Neural progenitor cell (in vitro differentiated cells): ENCODE measurements at regions not wholly inside any gene's neighbourhood (a gene's known extent, or its start where the extent isn't known, plus 50 kb on each side); places are given as distances from the start of the nearest gene placed in this dataset.

Experiments used
- DNase-seq: peaks from one replicate; pipeline ENCODE4 v3.0.0-alpha.2; 2016; ENCODE audit warnings: low spot score
- H2AFZ ChIP-seq: fragments of 200-600 bp; sonication (generic); replicated peaks from 2 replicates; pipeline ENCODE4 v1.6.1; 2016; ENCODE audit warnings: antibody characterized with exemption
- H3F3A ChIP-seq: fragments of 200-600 bp; sonication (generic); 2 replicates; pipeline ENCODE4 v1.6.1; 2016; ENCODE audit warnings: antibody characterized with exemption, low read depth
- H3K27ac ChIP-seq: fragments of 200-600 bp; sonication (generic); 2 replicates; pipeline ENCODE4 v1.5.1; 2016; ENCODE audit warnings: mild to moderate bottlenecking
- H3K27me3 ChIP-seq: fragments of 200-600 bp; sonication (generic); 2 replicates; pipeline ENCODE4 v1.6.1; 2016; ENCODE audit warnings: mild to moderate bottlenecking, moderate library complexity
- H3K36me3 ChIP-seq: fragments of 200-600 bp; sonication (generic); 2 replicates; pipeline ENCODE4 v1.5.1; 2016
- H3K4me1 ChIP-seq: fragments of 200-600 bp; sonication (generic); 2 replicates; pipeline ENCODE4 v1.6.1; 2016; ENCODE audit warnings: mixed run types
- H3K4me2 ChIP-seq: fragments of 200-600 bp; sonication (generic); 2 replicates; pipeline ENCODE4 v1.6.1; 2016
- H3K4me3 ChIP-seq: fragments of 200-600 bp; sonication (generic); 2 replicates; pipeline ENCODE4 v1.5.1; 2016
- H3K79me2 ChIP-seq: fragments of 200-600 bp; sonication (generic); 2 replicates; pipeline ENCODE4 v1.6.1; 2016; ENCODE audit warnings: low read depth
- H3K9ac ChIP-seq: fragments of 200-600 bp; sonication (generic); 2 replicates; pipeline ENCODE4 v1.6.1; 2016
- H3K9me3 ChIP-seq: fragments of 200-600 bp; sonication (generic); 2 replicates; pipeline ENCODE4 v1.5.1; 2016; ENCODE audit warnings: low read depth
- H4K20me1 ChIP-seq: fragments of 200-600 bp; sonication (generic); 2 replicates; pipeline ENCODE4 v1.6.1; 2016; ENCODE audit warnings: low read depth
- H3K27ac Mint-ChIP-seq: 3 replicates; pipeline ENCODE4 v1.8.0; 2021; ENCODE audit warnings: mixed read lengths
- H3K27me3 Mint-ChIP-seq: 2 replicates; pipeline ENCODE4 v1.8.0; 2022; ENCODE audit warnings: low read depth, mild to moderate bottlenecking, inconsistent platforms, moderate library complexity, mixed read lengths; ENCODE audit not compliant: insufficient read depth
- H3K36me3 Mint-ChIP-seq: 3 replicates; pipeline ENCODE4 v1.8.0; 2021; ENCODE audit warnings: mixed read lengths
- H3K4me1 Mint-ChIP-seq: 3 replicates; pipeline ENCODE4 v1.8.0; 2021; ENCODE audit warnings: mixed read lengths
- H3K4me3 Mint-ChIP-seq: 3 replicates; pipeline ENCODE4 v1.8.0; 2021; ENCODE audit warnings: mild to moderate bottlenecking, moderate library complexity, mixed read lengths
- H3K9me3 Mint-ChIP-seq: 3 replicates; pipeline ENCODE4 v1.8.0; 2020; ENCODE audit warnings: mixed read lengths
- CTCF ChIP-seq: fragments of 200-600 bp; sonication (generic); IDR thresholded peaks from 2 replicates; pipeline ENCODE4 v1.5.1; 2017; ENCODE audit warnings: antibody characterized with exemption, mild to moderate bottlenecking
- EZH2 ChIP-seq: fragments of 200-600 bp; sonication (generic); IDR thresholded peaks from 2 replicates; pipeline ENCODE4 v1.6.1; 2017; ENCODE audit warnings: antibody characterized with exemption, mild to moderate bottlenecking, moderate library complexity
- EZH2phosphoT487 ChIP-seq: fragments of 200-600 bp; sonication (generic); IDR thresholded peaks from 2 replicates; pipeline ENCODE4 v1.6.1; 2017; ENCODE audit warnings: antibody characterized with exemption

DNA sequence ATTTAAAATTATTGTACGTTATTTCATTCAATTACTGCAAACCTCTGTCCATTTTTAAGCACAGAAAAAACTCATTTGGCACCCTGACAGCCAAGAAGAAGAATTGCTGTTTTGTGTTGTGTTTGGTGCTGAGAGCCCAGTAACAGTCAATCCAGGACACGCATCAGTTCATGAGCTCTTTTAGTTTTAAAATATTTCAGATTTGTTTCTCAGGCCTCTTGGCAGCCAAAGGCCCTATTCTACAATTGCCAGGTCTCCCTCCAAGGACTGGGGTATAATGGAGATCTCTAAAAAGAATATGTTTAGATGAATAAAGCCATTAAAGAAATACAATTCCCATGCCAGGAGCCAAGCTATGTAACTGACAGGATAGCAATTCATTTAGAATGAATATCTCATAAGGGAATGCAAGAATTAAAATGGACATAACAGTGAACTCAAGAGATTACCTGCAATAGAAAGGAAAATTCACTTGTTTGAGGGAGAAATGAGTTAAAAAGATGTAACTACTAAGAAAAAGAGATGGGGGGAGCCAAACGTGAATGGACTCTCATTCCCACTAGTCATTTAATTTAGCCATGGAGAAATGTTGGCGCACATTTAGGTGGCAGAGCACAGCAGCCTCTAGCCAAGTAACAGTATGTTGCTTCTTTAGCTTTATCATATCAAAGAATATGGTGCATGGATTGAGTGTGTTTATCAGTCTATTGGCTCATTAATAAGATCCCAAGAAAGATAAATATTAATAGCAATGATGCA is 140.6 kb upstream of the PELI2 start:
- Histone ChIP-seq H3K4me1 (no peaks in the 10 kb centered on the region), H3K4me3 (no peak overlapping the region), H3K79me2 (no peaks in the 10 kb centered on the region), H2AFZ (no peak overlapping the region), H3K9ac (no peak overlapping the region), H3K27ac (no peak overlapping the region), H3K36me3 (no peaks in the 10 kb centered on the region), H3K4me2 (no peak overlapping the region), H3F3A (no peaks in the 10 kb centered on the region), H3K27me3 (no peaks in the 10 kb centered on the region), H3K9me3 (no peaks in the 10 kb centered on the region), H4K20me1 (no peaks in the 10 kb centered on the region)
- TF ChIP-seq EZH2phosphoT487, result no peak
- TF ChIP-seq EZH2, result no peak
- no peak for TF ChIP-seq CTCF
- Mint-ChIP-seq H3K9me3 (peaks cover 10% of the 10 kb centered on the region), H3K27me3 (peaks cover 4% of the 10 kb centered on the region), H3K27ac (no peak overlapping the region), H3K4me3 (no peak overlapping the region), H3K36me3 (no peaks in the 10 kb centered on the region), H3K4me1 (peaks cover 5% of the 10 kb centered on the region)
- no peak for DNase-seq

- H3K4me2 ChIP-seq, result no peak overlapping the region
- Mint-ChIP-seq H3K4me1 (peaks cover 3% of the 10 kb centered on the region), H3K9me3 (peaks cover 10% of the 10 kb centered on the region), H3K27me3 (peaks cover 2% of the 10 kb centered on the region), H3K27ac (no peak overlapping the region), H3K36me3 (no peaks in the 10 kb centered on the region), H3K4me3 (no peak overlapping the region)
- no peaks in the 10 kb centered on the region for H3K79me2 ChIP-seq
- no peak overlapping the region for H2AFZ ChIP-seq
- H3K27me3 ChIP-seq, result no peaks in the 10 kb centered on the region
- no peak for DNase-seq
- no peak overlapping the region for H3K27ac ChIP-seq
- H4K20me1 ChIP-seq, result no peaks in the 10 kb centered on the region
- H3K9ac ChIP-seq, result no peak overlapping the region
- no peaks in the 10 kb centered on the region for H3K36me3 ChIP-seq
- no peak overlapping the region for H3K4me3 ChIP-seq
- H3F3A ChIP-seq, result no peaks in the 10 kb centered on the region
- no peaks in the 10 kb centered on the region for H3K4me1 ChIP-seq
- H3K9me3 ChIP-seq, result no peaks in the 10 kb centered on the region
- TF ChIP-seq EZH2 (no peak), CTCF (no peak)
Observed at GRCh38 chr14:55979096-55979495, 139.1 kb upstream of the PELI2 start.

DNA sequence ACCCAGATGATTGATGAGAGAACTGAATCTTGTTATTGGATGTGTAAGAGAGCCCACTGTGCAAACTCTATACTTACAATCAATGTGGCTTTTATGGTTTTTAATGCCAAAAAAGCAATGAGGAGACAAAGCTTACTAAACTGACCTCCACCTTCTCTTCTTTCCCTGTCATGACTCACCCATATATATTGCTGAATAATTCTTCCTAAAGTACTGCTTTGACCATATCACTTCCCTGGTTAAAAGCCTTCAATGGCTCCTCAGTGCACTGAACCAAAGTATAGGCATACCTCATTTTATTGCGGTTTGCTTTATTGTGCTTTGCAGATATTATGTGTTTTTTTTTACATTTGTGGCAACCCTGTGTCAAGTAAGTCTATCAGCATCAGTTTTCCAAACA is 138.4 kb upstream of the PELI2 start:
- H3K27ac Mint-ChIP-seq, result no peak overlapping the region
- H3K4me1 Mint-ChIP-seq, result peaks cover 3% of the 10 kb centered on the region
- DNase-seq, result no peak
- H3K36me3 ChIP-seq, result no peaks in the 10 kb centered on the region
- H4K20me1 ChIP-seq, result no peaks in the 10 kb centered on the region
- H3F3A ChIP-seq, result no peaks in the 10 kb centered on the region
- H2AFZ ChIP-seq, result no peak overlapping the region
- no peaks in the 10 kb centered on the region for H3K27me3 ChIP-seq
- H3K4me3 ChIP-seq, result no peak overlapping the region
- H3K9me3 Mint-ChIP-seq, result peaks cover 10% of the 10 kb centered on the region
- no peak overlapping the region for H3K4me3 Mint-ChIP-seq
- H3K4me1 ChIP-seq, result no peaks in the 10 kb centered on the region
- no peak overlapping the region for H3K4me2 ChIP-seq
- TF ChIP-seq EZH2phosphoT487, result no peak
- no peak for TF ChIP-seq CTCF
- TF ChIP-seq EZH2, result no peak
- H3K27me3 Mint-ChIP-seq, result peaks cover 2% of the 10 kb centered on the region
- H3K9me3 ChIP-seq, result no peaks in the 10 kb centered on the region
- no peak overlapping the region for H3K27ac ChIP-seq
- no peaks in the 10 kb centered on the region for H3K79me2 ChIP-seq
- no peak overlapping the region for H3K9ac ChIP-seq
- no peaks in the 10 kb centered on the region for H3K36me3 Mint-ChIP-seq
